Testis (tissue), 2 donors: ENCODE measurements at regions not wholly inside any gene's neighbourhood (a gene's known extent, or its start where the extent isn't known, plus 50 kb on each side); places are given as distances from the start of the nearest gene placed in this dataset.

Source experiments
- DNase-seq: peaks from one replicate; pipeline ENCODE4 v3.0.0-alpha.2; 2019
- H3K27ac ChIP-seq, 2 donors: fragments of 200-600 bp; sonication (generic); one replicate each; pipeline ENCODE4 v1.5.1; 2019
- H3K27me3 ChIP-seq: fragments of 200-600 bp; sonication (generic); one replicate; pipeline ENCODE4 v1.5.1; 2019
- H3K36me3 ChIP-seq: fragments of 200-600 bp; sonication (generic); one replicate; pipeline ENCODE4 v1.5.1; 2017; ENCODE audit warnings: low read depth; ENCODE audit errors: missing control alignments
- H3K4me1 ChIP-seq: fragments of 200-600 bp; sonication (generic); one replicate; pipeline ENCODE4 v1.5.1; 2019
- H3K4me3 ChIP-seq, 2 donors: fragments of 200-600 bp; sonication (generic); one replicate each; pipeline ENCODE4 v1.5.1; 2017 to 2019
- H3K9me3 ChIP-seq: fragments of 200-600 bp; sonication (generic); one replicate; pipeline ENCODE4 v1.5.1; 2017
- CTCF ChIP-seq, 3 experiments: fragments of 450-650 bp in 2 of 3; fragments of 200-600 bp in 1 of 3; sonication (generic) in 1 of 3; IDR thresholded peaks; one replicate each; pipeline ENCODE4 v1.5.1; 2016 to 2019; ENCODE audit warnings: antibody characterized with exemption in 3 of 3, mild to moderate bottlenecking in 2 of 3, moderate library complexity in 1 of 3
- POLR2A ChIP-seq: fragments of 450-650 bp; IDR thresholded peaks from one replicate; pipeline ENCODE4 v1.6.1; 2017; ENCODE audit warnings: antibody characterized with exemption, mild to moderate bottlenecking, moderate library complexity
- WGBS, 2 donors: methylation state at CpG; one replicate each; pipeline ENCODE4 v1.1.5; 2018; 5-methylcytosine and 5-hydroxymethylcytosine counted together
- intact Hi-C: fragments of 100-400 bp; cut with DNase I; formaldehyde crosslinking; loops from one replicate; pipeline ENCODE4 v1.15.1; 2023; ENCODE audit warnings: low total_unique reads

GRCh38 chr2:100632037-100632436 lies 69.2 kb downstream of the PDCL3 start:
- no peak for TF ChIP-seq POLR2A
- no peak for TF ChIP-seq CTCF (IDR thresholded peaks at IDR 0.05)
- Histone ChIP-seq H3K9me3 (no peaks in the 10 kb centered on the region), H3K36me3 (no peaks in the 10 kb centered on the region), H3K4me3 (no peak overlapping the region), H3K4me1 (no peaks in the 10 kb centered on the region), H3K27me3 (no peaks in the 10 kb centered on the region), H3K27ac (no peak overlapping the region)
- intact Hi-C loops, result no loop called here
- 80 to 94% methylated on average over 7 of the region's 7 CpGs for WGBS, 2 donors
- no peak for DNase-seq

DNA sequence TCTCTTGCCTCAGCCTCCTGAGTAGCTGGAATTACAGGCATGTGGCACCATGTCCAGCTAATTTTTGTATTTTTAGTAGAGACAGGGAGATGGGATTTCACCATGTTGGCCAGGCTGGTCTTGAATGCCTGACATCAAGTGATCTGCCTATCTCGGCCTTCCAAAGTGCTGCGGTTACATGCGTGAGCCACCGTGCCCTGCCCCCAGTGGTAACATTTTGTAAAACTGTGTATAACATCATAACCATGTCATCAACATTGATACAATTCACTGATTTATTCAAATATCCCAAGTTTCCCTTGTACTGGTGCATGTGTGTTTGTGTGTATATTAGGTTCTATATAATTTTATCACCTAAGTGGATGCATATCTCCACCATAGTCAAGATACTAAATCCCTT lies 70.0 kb downstream of the PDCL3 start:
- Histone ChIP-seq H3K4me1 (no peaks in the 10 kb centered on the region), H3K4me3 (no peak overlapping the region), H3K27ac (no peak overlapping the region), H3K9me3 (no peaks in the 10 kb centered on the region), H3K27me3 (no peaks in the 10 kb centered on the region), H3K36me3 (no peaks in the 10 kb centered on the region)
- TF ChIP-seq CTCF (IDR thresholded peaks at IDR 0.05), result no peak
- no peak for TF ChIP-seq POLR2A
- WGBS, 2 donors, result 82 to 91% methylated on average over 4 of the region's 4 CpGs
- no peak for DNase-seq
- intact Hi-C loops, result no loop called here

DNA sequence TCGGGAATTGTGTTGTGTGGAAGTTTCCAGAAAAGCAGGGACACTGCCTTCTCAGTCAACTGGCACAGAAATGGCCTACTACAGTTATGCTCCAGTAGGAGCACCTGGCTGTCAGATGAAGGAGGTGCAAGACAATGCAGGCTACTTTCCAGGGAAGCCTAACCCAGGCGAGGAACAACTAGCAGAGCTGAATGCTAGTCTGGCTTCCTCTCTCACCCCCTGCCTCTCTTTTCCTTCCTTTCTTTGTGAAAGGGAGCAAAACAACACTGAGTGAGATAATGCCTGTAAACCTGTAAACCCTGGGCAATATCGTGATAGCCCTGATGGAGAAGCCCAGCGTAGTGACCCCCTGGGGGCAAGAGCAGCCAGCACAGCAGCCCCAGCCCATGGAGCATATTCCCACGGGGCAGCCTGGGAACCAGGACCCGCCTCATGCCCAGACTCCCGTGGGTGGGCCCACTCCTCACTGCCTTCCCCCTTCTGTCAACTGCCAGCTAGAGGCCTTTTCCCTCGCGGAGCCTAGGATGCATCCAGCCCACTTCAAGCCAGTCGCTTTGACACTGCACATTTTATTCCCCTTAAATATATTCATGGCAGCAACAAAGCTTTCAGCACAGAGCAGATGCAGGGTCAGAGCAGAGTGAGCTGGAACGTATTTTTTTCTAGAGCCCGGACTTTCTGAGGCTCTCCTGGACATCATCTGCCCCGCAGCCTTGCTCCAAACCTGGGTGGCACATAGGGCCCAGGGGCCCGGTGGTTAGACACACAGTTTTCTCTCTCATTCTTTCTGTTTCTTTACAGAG lies 77.0 kb downstream of the PDCL3 start:
- Histone ChIP-seq H3K36me3 (no peaks in the 10 kb centered on the region), H3K27me3 (no peaks in the 10 kb centered on the region), H3K4me1 (no peaks in the 10 kb centered on the region), H3K9me3 (no peaks in the 10 kb centered on the region), H3K27ac (no peak overlapping the region), H3K4me3 (no peak overlapping the region)
- 63 to 66% methylated on average over 13 to 14 of the region's 14 CpGs for WGBS, 2 donors
- no peak for TF ChIP-seq POLR2A
- TF ChIP-seq CTCF (IDR thresholded peaks at IDR 0.05), result no peak
- intact Hi-C loops, result no loop called here
- no peak for DNase-seq

GRCh38 chr2:100640431-100641124 lies 77.8 kb downstream of the PDCL3 start:
- no peaks in the 10 kb centered on the region for H3K36me3 ChIP-seq
- H3K27me3 ChIP-seq, result no peaks in the 10 kb centered on the region
- TF ChIP-seq POLR2A, result no peak
- no peak for TF ChIP-seq CTCF (IDR thresholded peaks at IDR 0.05)
- H3K27ac ChIP-seq, result no peak overlapping the region
- H3K4me3 ChIP-seq, result no peak overlapping the region
- no peaks in the 10 kb centered on the region for H3K4me1 ChIP-seq
- intact Hi-C loops, result no loop called here
- no peaks in the 10 kb centered on the region for H3K9me3 ChIP-seq
- DNase-seq, result no peak
- WGBS, 2 donors, result 62 to 63% methylated on average over 21 of the region's 21 CpGs

DNA sequence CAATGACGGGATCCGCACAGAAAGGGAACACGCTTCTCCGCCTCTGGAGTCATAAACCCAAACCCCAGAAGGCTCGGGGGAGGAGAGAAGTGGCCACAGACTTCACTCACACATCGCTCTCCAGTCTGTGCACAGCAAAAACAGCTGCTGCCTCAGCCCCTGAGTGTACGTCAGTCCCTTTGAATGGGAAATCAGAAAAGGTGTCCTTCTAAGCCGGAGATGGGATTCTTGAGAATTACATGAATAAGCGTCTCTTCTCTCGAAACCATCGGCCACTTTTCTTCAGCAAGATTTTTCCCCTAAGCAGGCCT lies 78.3 kb downstream of the PDCL3 start:
- Histone ChIP-seq H3K9me3 (no peaks in the 10 kb centered on the region), H3K4me1 (no peaks in the 10 kb centered on the region), H3K27ac (no peak overlapping the region), H3K27me3 (no peaks in the 10 kb centered on the region), H3K4me3 (no peak overlapping the region), H3K36me3 (no peaks in the 10 kb centered on the region)
- no peak for DNase-seq
- intact Hi-C loops, result no loop called here
- WGBS, 2 donors, result 74 to 85% methylated on average over 11 of the region's 11 CpGs
- TF ChIP-seq POLR2A, result no peak
- TF ChIP-seq CTCF (IDR thresholded peaks at IDR 0.05), result no peak
